ENCODE measurements at regions not wholly inside any gene's neighbourhood (a gene's known extent, or its start where the extent isn't known, plus 50 kb on each side); places are given as distances from the start of the nearest gene placed in this dataset.
"Not testable (repeated sequence)": the region's sequence is repeated elsewhere in the genome, so short reads cannot be mapped to it uniquely, and the experiment has no call there.

GRCh38 chr12:84406720-84407119 lies 505.9 kb downstream of the SLC6A15 start:
- TF ChIP-seq CTCF, POLR2A (IDR thresholded peaks at IDR 0.05): not testable (repeated sequence)
